ENCODE measurements at regions not wholly inside any gene's neighbourhood (a gene's known extent, or its start where the extent isn't known, plus 50 kb on each side); places are given as distances from the start of the nearest gene placed in this dataset.

DNA sequence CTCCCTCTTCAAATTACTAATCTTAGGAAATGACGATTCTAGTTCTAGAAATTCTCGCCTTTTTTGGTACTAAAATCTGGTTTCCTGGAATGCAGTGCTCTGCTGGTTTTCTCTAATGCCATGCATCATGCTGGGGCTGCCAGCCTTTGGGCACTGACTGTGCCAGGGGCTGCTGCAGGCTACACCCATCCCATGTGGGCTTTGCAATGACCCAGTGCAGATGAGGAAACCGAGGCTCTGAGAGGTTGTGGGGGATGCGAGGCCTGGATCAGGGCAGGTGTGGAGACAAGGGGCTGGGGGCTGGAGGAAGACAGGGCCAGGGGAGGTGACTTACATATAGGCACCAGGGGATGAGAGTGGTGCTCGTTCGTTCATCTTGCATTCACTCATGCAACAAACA is 95.3 kb downstream of the HMX1 start:
- TF ChIP-seq CBX3 (IDR thresholded peaks at IDR 0.05; ENCODE audit: borderline replicate concordance, low read depth), result no peak
- no peak for TF ChIP-seq CBX5 (IDR thresholded peaks at IDR 0.05; ENCODE audit: low read depth)
- no peak for TF ChIP-seq POLR2AphosphoS5 (IDR thresholded peaks at IDR 0.05; ENCODE audit: low read length)
- no peak for TF ChIP-seq BHLHE40 (IDR thresholded peaks at IDR 0.05; ENCODE audit: borderline replicate concordance in 1 of 2, low read depth in 2 of 2, low read length in 1 of 2)
- TF ChIP-seq, protein P1, sequence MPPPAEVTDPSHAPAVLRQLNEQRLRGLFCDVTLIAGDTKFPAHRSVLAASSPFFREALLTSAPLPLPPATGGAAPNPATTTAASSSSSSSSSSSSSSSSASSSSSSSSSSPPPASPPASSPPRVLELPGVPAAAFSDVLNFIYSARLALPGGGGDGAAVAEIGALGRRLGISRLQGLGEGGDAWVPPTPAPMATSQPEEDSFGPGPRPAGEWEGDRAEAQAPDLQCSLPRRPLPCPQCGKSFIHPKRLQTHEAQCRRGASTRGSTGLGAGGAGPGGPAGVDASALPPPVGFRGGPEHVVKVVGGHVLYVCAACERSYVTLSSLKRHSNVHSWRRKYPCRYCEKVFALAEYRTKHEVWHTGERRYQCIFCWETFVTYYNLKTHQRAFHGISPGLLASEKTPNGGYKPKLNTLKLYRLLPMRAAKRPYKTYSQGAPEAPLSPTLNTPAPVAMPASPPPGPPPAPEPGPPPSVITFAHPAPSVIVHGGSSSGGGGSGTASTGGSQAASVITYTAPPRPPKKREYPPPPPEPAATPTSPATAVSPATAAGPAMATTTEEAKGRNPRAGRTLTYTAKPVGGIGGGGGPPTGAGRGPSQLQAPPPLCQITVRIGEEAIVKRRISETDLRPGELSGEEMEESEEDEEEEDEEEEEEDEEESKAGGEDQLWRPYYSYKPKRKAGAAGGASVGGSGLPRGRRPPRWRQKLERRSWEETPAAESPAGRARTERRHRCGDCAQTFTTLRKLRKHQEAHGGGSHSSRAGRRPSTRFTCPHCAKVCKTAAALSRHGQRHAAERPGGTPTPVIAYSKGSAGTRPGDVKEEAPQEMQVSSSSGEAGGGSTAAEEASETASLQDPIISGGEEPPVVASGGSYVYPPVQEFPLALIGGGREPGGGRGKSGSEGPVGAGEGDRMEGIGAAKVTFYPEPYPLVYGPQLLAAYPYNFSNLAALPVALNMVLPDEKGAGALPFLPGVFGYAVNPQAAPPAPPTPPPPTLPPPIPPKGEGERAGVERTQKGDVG (CRISPR knock-in tag; IDR thresholded peaks at IDR 0.05), result no peak
- TF ChIP-seq CHD4 (IDR thresholded peaks at IDR 0.05), result no peak
- TF ChIP-seq EZH2 (IDR thresholded peaks at IDR 0.05; ENCODE audit: borderline replicate concordance, control insufficient read depth, low read depth, low read length), result no peak
- no peak for TF ChIP-seq RB1 (IDR thresholded peaks at IDR 0.05; ENCODE audit: borderline replicate concordance)
- no peak for TF ChIP-seq MXI1 (IDR thresholded peaks at IDR 0.05; ENCODE audit: low read depth, low read length)
- TF ChIP-seq SUZ12 (IDR thresholded peaks at IDR 0.05; ENCODE audit: unreplicated experiment), result no peak
- no peak for TF ChIP-seq ZSCAN29 (IDR thresholded peaks at IDR 0.05)
- TF ChIP-seq TAF1 (IDR thresholded peaks at IDR 0.05; ENCODE audit: borderline replicate concordance, low read depth, low read length), result no peak
- no peak for TF ChIP-seq NFYA (IDR thresholded peaks at IDR 0.05; ENCODE audit: borderline replicate concordance, low read depth, low read length)
- no peak for TF ChIP-seq SREBF2 (IDR thresholded peaks at IDR 0.05; ENCODE audit: low read length)
- no peak for TF ChIP-seq SPI1 (IDR thresholded peaks at IDR 0.05; ENCODE audit: borderline replicate concordance, insufficient read depth, low read depth, low read length)
- no peak for TF ChIP-seq E2F4 (IDR thresholded peaks at IDR 0.05; ENCODE audit: low read depth, low read length)
- TF ChIP-seq TCF12 (IDR thresholded peaks at IDR 0.05; ENCODE audit: low read depth, low read length), result no peak
- no peak for TF ChIP-seq ZZZ3 (IDR thresholded peaks at IDR 0.05; ENCODE audit: control insufficient read depth, insufficient read length, low read depth)
- no peak for FAIRE-seq
- in situ Hi-C loops (cut with MboI) (no loop called here), intact Hi-C loops (cut with micrococcal nuclease; ENCODE audit: unreplicated experiment) (no loop called here)
- ChIA-PET SMC1A (ENCODE audit: uncharacterized antibody, unreplicated experiment) (no interaction called here), POLR2A (no interaction called here), CTCF (no interaction called here), RAD21 (ENCODE audit: unreplicated experiment) (no interaction called here)
- H3K4me1 ChIP-seq (ENCODE audit: control insufficient read depth, insufficient read depth, low read length), result no peaks in the 10 kb centered on the region
- no peak overlapping the region for H3K4me3 ChIP-seq
- 18% methylated on average over 6 of the region's 6 CpGs for WGBS (ENCODE audit: insufficient coverage, insufficient replicate concordance, low lambda C conversion rate, missing lambda C conversion rate)
- no peak overlapping the region for H3K27ac ChIP-seq (ENCODE audit: control insufficient read depth, insufficient read depth)
- no peak for DNase-seq (ENCODE audit: low read depth, low spot score)
- no peak overlapping the region for H3K9ac ChIP-seq (ENCODE audit: control insufficient read depth, insufficient read depth, low read length)
- H3K27me3 ChIP-seq (replicated peaks in 1 of 2; ENCODE audit: control insufficient read depth in 2 of 2, insufficient read depth in 2 of 2, low read length in 1 of 2), result no peaks in the 10 kb centered on the region
- H3K4me2 ChIP-seq (ENCODE audit: control insufficient read depth, insufficient read depth), result no peak overlapping the region
- H3K79me2 ChIP-seq (ENCODE audit: control insufficient read depth, insufficient read depth, low read length), result no peaks in the 10 kb centered on the region
- no peaks in the 10 kb centered on the region for H4K20me1 ChIP-seq (ENCODE audit: control insufficient read depth, insufficient read depth)
- H2AFZ ChIP-seq (ENCODE audit: control insufficient read depth, low read depth, low read length), result no peak overlapping the region
- H3K9me3 ChIP-seq (replicated peaks; ENCODE audit: control insufficient read depth, insufficient read depth, low read length), result no peaks in the 10 kb centered on the region; the same call in 2 of the 3 replicates
- H3K36me3 ChIP-seq (ENCODE audit: control insufficient read depth in 2 of 2, insufficient read depth in 2 of 2, low read length in 1 of 2), result no peaks in the 10 kb centered on the region
- no peak for ATAC-seq
- BruUV-seq (replicated peaks), result no TSS peak
